ENCODE measurements at regions not wholly inside any gene's neighbourhood (a gene's known extent, or its start where the extent isn't known, plus 50 kb on each side); places are given as distances from the start of the nearest gene placed in this dataset.

DNA sequence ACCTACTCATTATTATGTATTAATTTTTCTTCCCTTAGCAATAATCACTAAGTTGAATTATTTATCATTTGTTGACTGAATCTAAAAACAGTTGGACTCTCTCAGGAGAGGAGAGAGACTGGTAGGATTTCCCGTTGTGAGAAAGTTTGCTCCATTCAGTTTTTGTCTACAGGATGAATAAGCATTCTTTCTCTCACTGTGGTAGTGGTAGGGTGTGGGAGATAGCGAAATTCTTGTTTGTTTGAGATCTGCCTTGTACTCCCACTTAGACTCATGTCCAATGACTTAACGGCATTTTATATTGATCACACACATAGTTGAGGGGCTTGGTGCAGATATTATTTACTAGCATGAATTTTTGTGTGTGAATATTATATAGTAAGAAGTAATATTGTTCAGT is 421.0 kb upstream of the PDE3A start:
- DNase-seq (ENCODE audit: low read depth, low spot score): no peak

DNA sequence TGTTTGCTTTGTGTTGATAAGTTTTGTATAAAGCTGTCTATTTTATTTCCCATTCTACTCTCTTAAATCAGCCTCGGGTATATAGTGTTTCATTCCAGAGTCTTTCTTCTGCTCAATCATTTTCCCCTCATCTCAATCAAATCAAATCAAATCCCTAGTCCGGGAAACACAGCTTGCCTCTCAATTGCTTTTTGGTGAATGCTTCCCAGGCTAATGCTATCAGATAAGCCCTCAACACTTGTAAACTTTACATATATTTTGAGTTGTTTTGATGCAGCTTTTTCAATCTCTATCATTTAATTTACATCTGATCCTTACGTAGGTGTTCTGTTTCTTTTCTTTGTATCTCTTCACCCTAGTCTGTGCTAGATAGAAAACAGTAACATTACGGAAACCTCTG is 416.7 kb upstream of the PDE3A start:
- no peak for DNase-seq (ENCODE audit: low read depth, low spot score)

DNA sequence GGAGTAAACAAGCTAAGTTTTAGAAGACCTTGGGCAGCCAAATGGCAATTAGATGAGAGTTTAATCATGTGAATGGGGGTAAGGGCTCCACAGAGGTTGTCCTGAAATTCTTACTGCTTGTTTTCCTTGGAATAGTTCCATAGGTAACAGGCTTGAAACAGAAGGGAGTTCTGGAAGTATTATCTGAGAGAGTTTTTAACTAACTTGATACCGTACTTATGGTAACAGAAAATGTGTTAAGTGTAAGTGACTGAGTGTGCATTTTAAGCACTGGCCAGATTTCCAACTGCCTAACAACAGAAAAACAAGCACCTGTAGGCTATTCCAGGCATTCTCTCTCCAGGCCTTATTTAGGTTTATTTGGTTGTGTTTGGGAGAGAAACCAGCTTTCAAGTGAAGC is 414.6 kb upstream of the PDE3A start:
- no peak for DNase-seq (ENCODE audit: low read depth, low spot score)

DNA sequence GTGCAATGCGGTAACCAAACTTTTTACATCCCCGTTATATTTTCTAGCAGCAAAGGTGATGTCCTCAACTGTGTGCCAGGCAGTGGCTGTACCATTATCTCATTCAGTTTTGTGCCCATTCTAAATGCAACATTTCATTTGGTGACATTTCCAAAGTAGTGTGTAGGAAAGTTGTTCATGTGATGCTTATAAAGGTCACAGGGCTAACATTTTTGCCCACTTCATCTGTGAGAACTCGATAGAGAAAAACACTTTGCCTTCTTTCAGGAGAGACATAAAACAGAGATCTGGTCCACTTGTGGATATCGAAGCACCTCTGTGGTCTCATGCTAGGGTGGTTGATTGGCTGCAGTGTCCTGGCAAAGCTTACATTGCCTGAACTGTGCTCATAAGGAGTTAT is 414.2 kb upstream of the PDE3A start:
- DNase-seq (ENCODE audit: low read depth, low spot score): no peak

DNA sequence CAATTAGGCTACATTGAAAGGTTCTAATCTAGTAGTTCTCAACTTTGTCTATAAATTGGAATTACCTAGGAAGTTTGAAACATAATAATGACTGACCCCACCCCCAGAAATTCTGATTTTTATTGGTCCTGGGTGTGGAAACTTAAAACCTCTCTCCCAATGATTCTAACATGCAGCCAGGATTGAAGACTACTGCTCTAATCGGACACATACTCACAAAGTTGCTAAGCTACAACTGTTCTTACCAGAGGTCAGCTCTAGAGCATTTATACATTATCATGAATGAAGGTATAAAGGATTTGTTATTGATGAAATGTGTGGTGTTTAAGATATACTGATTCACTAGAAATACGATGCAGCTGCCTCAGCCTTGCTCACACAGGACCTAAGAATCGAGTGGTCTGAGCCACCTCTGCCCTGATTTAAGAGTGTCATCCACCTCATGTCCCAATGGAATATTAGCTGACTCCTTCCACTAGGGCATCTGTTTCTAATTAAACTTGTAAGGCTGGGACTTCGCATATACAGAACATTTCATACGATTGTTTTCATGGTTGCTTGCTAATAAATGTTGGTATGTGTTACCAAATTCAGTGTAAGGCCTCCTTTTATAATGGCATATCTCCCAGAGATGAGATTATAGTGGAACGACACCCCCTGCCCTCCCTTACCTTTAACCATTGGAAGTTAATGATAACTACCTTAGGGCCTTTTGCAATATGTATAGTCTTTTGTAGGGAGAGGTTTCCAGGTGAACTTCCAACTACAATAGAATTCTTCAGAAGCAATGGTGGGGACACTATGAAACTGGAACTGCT is 410.8 kb upstream of the PDE3A start:
- DNase-seq (ENCODE audit: low read depth, low spot score): no peak

DNA sequence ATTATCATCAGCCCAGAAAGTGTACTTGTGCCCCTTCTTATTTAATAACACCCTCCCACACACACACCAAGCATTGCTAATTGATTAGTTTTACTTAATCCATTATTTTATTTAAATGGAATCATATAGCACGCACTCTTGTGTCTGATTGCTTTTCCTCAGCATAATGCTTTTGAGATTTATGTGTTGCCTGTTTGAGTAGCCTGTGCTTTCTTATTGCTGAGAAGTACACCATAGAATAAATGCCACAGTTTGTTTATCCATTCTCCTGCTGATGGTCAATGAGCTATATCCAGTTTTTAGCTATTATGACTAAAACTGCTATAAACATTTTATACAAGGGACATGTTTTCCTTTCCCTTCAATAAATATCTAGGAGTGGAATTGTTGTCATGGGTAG is 409.9 kb upstream of the PDE3A start:
- DNase-seq (ENCODE audit: low read depth, low spot score): no peak

DNA sequence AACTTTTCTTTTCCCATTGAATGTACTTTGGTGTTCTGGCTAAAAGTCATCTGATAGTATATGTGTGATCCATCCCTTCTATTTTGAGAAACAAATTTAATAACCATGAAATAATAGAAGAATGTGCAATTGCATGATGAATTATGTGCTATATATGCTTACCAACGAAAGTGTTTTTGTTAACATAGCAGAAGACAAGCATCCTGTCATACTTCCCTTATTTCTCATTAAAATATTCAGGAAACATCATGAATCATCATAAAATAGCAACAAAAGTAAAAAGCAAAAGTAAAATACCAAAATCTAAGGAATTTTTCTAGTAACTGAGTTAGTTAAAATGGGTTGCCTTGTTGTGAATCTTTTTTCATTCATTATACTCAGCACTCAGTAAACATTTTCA is 409.0 kb upstream of the PDE3A start:
- DNase-seq (ENCODE audit: low read depth, low spot score): no peak

DNA sequence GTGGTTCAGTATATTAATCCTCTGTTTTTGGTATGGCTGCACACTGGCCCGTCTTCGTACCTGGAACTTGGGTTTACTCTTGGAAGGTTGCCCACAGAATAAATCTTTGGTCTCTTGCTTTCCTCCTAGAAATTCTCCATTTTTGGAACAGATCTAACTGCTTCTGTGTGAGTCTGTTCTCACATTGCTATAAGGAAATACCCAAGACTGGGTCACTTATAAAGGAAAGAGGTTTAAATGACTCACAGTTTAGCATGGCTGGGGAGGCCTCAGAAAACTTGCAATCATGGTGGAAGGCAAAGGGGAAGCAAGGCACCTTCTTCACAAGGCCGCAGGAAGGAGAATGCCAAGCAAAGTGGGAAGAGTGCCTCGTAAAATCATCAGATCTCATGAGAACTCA is 407.8 kb upstream of the PDE3A start:
- DNase-seq (ENCODE audit: low read depth, low spot score): no peak

DNA sequence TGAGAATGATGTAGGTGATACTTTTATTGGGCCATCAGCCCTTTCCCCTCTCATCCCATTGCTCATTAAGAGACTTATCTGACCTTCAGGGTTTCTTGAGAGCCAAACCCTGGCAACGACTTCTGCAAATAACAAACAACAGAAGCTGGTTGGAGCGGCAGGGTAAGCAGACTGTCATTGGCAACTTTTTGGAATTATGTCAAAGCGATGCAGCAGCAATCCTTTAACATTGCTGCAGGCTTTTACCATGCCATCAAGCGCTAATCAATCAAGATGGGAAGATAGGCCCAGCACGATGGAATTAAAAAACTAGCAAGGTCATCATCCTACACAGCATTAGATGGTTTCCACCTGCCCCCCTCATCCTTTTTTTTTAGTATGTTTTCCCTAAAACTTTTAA is 406.1 kb upstream of the PDE3A start:
- DNase-seq (ENCODE audit: low read depth, low spot score): no peak

DNA sequence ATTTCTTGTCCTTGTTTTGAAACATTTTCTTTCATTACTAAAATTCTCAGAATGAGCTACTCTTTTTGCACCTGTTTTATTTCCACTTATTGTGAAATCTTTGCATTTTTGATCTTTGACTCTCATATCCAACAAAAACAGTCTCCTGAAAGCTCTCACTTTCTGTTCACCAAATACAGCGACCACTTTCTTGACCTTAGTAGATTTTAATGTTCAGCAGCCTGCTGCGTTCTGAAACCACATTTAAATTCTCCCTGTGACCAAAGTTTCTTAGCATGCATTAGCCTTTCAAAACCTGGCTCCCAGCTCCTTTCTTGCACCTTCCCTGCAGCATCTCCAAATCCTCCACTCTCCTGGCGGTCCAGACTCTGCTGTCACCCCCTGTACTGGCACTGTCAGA is 404.4 kb upstream of the PDE3A start:
- DNase-seq (ENCODE audit: low read depth, low spot score): no peak

DNA sequence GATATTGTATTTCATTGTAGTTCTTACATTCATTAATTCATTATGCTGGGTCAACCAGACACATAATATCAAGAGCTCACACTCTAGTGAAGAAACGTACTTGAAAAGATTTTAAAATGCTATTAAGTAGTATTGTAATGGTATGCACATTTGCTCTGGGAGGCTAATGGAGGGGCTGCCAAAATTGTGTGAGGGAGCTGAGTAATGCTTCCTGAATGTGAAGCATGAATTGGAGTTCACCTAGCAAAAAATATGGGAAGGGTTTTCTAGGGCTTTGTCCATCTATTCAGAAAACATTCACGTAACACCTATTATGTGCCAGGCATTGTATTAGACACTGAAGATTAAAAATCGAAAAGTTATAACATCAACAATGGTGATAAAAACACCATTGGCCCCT is 403.8 kb upstream of the PDE3A start:
- DNase-seq (ENCODE audit: low read depth, low spot score): no peak

DNA sequence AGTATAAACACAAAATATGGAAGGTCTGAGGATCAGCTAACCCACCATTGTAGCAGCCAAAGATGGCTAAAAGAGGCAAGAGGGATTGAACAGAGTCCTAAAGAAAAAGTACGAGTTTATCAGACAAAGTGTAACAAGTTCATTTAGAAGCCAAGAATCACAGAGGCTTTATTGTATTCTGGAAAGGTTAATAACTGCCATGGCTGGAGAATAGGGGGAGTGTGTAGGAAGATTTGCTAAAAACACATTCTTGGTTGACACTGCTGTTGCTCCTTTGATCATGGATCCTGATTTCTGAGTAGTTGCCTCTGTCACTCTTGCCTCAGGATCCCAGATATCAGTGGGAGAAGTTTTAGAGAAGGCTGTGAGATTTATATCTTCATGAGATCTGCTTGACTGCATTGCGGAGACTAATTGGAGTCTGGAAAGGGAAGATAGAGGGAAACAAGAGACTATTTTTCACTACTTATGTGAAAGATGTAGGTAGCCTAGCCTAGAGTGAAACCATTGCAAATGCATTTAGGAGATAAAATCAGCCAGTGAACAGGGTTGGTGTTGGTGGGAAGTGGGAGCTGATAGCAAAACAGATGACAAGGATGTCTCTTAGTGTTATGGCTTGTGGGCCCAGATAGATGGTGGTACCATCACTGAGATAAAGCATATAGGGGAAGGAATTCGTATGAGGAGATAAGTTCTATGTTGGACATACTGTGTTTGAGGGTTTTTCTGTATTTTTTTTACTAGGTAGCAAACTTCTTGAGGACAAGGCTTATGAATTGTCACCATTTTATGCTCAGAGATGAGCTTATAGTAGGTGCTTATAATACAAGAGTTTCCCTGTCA is 402.9 kb upstream of the PDE3A start:
- peak; percentile 30 for DNase-seq (ENCODE audit: low read depth, low spot score)

DNA sequence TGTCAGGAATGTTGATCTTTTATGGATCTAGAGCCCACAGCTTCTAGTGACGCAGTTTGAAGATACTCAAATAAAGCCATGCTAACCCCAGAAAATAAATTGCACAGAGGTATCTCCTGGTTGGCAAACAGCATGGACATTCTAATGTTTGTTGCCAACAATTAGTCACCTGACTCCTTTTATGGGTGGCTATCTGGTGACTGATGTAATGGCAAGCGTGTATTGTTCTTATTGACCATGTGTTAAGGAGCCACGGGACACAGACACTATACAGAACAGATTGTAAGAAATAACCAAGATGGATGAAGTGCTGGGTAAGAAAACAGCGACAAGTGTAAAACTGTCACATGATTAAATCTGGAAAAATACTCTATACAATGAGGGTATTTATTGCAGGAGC is 401.3 kb upstream of the PDE3A start:
- no peak for DNase-seq (ENCODE audit: low read depth, low spot score)

DNA sequence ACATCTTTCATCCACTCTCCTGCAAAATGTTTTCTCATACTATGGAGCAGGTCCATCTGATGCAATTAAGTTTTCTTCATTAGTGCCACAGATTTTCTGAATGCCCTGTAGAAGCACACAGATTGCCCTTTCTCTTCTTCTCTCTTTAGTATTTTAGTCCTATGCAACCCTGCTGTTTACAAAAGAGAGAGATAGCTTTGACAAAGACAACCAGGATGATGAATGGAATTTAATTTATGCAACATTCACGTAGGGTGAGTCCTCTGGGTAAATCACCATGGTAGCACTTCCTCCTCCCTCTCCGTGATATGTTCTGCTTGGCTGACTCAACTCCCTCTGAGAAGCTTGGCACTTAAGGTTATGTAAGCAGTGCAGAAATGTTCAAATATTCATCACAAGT is 400.9 kb upstream of the PDE3A start:
- no peak for DNase-seq (ENCODE audit: low read depth, low spot score)

DNA sequence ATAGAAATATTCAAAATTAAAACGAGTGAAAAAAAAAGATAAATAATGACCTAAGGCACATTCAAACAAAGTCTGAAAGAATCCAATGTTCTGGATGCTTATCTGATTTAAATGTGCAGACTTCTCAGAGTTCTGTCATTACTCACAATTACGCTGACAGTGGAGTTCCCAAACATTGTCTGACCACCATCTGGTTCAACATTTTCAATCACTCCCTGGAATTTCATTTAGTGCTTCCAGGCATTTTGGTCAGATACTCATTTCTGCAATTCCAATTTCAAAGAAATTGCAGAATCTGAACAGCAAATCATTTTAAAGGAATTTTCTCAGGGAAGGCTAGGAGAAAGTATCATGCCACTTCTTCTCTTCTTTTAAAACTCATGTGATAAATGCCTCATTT is 398.2 kb upstream of the PDE3A start:
- DNase-seq (ENCODE audit: low read depth, low spot score): no peak

DNA sequence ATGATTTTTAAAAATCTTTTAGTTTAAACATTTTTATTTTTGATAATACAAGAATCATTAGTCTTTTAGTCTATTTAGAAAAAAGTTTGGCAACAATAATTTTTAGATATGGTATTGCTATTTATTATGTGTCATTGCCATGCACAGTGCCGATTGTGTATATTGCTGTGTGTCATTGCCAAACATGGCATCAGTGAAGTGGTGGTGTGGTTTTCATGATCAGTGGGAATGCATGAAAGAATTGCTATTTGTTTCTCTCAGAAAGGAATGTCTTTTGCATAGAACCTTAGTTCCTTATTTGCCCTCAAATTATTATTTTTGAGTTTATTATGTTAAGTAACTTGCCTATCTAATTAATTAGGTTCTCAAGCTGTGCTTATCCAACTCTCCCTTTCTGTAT is 397.5 kb upstream of the PDE3A start:
- no peak for DNase-seq (ENCODE audit: low read depth, low spot score)

DNA sequence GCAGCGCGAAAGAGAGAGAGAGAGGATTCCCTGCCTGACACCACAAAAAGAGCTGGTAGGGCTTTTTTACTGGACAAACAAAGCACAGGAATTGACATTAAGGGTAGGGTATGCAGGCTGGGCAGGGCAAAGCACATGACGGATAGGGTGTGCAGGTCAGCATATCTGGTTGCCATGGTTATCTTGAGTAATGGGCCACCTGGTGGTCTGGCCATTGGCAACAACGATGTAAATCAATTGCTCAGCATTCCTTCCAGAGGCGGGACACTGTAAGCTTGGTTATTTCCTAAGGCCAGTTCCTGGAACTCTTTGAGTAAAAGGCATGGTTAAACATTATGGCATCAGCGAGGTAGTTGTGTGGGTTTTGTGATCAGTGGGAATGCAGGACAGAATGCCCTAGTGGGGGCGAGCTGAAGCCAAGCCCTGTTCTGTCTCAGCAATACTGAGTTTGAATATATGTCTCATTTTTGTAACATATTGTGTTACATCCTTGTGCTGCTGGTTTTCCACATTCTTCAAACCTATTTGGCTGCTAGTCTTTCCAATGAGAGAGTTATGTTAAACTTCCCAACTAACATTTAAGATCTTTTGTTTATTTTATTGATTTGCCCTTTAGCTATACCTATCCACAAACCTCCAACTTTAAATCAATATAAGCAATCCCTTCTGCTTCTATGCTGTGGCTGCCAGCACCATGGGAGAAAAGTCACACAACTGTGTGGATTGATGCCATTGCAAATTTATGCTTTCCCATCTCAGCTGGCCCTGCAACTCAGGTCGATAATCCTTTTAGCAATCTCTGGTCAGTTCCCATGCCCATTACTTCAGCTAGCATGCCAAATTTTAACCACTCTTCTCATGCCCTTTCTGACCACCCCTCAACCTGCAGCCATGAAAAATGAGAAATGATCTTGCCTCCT is 396.7 kb upstream of the PDE3A start:
- peak; percentile 95 for DNase-seq (ENCODE audit: low read depth, low spot score)

DNA sequence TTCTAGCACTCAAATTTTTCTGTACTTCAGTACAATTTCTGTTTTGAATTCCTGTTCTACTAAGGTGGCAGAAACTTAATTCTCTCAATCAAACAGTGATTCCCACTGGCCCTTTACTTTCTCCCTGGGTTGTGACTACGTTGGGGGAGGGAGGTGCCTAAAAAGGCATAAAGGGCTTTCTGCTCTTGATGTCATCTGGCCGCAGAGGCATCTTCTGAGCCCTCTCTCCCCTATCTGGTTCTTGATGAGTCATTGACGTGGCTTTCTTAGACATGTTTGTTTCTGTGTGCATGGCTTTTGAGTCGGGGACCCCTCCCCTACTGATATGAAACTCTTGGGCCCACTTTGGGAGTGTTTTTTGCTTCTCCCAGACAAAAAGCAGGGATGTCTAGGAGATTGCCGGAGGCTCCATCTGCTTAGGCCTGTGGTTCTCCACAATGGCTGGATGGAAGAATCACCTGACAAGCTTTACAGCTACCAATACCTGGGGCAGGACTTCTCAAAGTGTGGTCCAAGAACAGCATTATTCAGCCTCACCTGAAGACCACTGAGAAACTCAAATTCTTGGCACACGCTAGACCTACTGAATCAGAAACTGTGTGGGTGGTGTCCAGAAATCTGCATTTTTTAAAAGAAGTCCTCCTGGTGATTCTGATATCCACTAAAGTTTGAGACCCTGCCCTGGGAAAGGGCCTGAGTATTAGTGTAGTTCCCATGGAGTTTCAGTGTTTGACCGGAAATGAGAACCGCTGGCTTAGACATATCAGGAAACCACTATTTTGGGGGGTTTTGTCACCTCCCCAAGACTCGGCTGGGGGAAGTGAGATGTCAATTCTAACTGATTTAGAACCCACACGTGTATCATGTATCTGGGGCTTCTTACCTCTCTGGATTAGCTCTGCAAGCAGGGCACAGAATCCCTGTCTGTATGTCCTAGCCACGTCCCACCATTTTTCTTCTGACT is 395.7 kb upstream of the PDE3A start:
- DNase-seq (ENCODE audit: low read depth, low spot score): peak; percentile 61

DNA sequence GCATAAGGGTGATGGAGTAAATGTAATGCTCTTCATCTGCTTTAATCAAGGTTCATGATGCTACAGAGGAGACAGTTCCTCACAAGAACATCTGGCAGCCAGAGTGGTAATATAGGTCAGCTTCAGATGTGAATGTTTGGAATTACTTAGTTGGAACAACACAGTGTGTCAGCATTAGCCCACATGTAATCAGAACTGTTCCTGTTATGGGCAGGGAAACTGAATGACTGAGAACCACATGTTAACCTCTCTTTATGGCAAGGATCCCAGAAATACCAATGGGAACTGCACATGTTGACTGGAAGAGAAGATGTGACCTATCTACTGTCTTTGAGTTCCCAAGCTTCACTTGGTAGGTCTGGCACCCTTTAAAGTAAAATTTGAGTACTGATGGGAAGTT is 390.1 kb upstream of the PDE3A start:
- DNase-seq (ENCODE audit: low read depth, low spot score): no peak

DNA sequence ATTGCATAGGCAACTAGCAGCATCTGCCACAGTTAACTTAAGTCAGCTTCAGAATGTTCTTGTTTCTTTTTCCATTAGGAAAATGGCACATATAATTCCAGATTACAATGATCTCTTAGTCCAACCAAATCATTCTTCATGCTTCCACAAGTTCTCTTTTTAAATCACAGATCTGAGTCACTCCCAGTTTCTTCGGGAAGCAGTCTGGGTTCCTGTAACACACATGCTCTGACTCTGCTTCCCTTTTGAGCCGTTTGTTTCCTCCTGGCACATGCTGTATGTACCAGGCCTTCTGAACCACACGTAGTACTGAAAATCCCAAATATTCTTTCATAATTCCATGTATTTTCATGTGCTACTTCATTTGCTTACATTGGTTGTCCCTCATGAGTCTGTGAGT is 388.8 kb upstream of the PDE3A start:
- DNase-seq (ENCODE audit: low read depth, low spot score): no peak

DNA sequence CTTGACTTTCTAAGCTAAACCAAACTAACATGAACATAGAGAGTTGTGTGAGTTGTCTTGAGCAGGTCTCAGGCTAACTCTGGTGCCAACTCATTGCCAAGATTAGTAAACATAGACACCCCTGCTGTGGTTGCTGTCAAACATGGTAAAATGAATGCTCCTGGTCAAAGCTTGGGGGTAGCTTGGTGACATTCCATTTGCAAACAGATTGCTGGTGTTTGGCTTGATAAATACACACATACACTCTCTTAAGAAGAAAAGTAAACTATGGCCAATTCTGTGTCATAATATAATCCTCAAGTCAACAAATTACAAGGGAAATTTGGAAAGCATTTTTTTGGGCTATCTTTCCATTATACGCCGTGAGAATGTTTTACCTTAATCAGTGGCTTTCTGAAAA is 386.4 kb upstream of the PDE3A start:
- no peak for DNase-seq (ENCODE audit: low read depth, low spot score)

Measured in ELF-1 (cell line).